H1 (cell line): ENCODE measurements at regions not wholly inside any gene's neighbourhood (a gene's known extent, or its start where the extent isn't known, plus 50 kb on each side); places are given as distances from the start of the nearest gene placed in this dataset.

Source experiments
- CTCF ChIA-PET: fragments of 300-600 bp; sonication (Branson Sonifier 250); formaldehyde crosslinking; loops from one replicate; lab custom pipeline; 2021; ENCODE audit not compliant: partially characterized antibody; lab: Charles Lee
- POLR2A ChIA-PET: fragments of 300-600 bp; sonication (Branson Sonifier 250); formaldehyde crosslinking; loops from one replicate; lab custom pipeline; 2021; ENCODE audit warnings: inconsistent platforms; ENCODE audit not compliant: partially characterized antibody; lab: Charles Lee
- DNase-seq, 2 experiments: peaks; one replicate each; pipeline versions ENCODE4 v3.0.0 to v3.0.0-alpha.2; 2010 to 2022; ENCODE audit warnings: low spot score in 2 of 2, low read depth in 1 of 2, mixed read lengths in 1 of 2
- FAIRE-seq: peaks from 2 replicates; lab custom pipeline; 2011; peaks lifted over from hg19 to GRCh38; lab: Jason Lieb, UNC
- H2AFZ ChIP-seq: 2 replicates; pipeline ENCODE4 v1.8.1; 2012; ENCODE audit warnings: low read length, inconsistent platforms
- H2AK5ac ChIP-seq: 2 replicates; pipeline ENCODE4 v1.6.1; 2013; ENCODE audit warnings: low read depth, low read length
- H2BK120ac ChIP-seq: replicated peaks from 2 replicates; pipeline ENCODE3; 2013; ENCODE audit warnings: low read depth, low read length, inconsistent platforms
- H2BK12ac ChIP-seq: 2 replicates; pipeline ENCODE4 v1.6.1; 2013; ENCODE audit warnings: low read depth, low read length
- H2BK15ac ChIP-seq: 2 replicates; pipeline ENCODE4 v1.6.1; 2013; ENCODE audit warnings: low read length
- H2BK20ac ChIP-seq: 2 replicates; pipeline ENCODE4 v1.6.1; 2013; ENCODE audit warnings: low read length
- H2BK5ac ChIP-seq: 2 replicates; pipeline ENCODE4 v1.6.1; 2013; ENCODE audit warnings: low read depth, low read length
- H3K14ac ChIP-seq: 2 replicates; pipeline ENCODE4 v1.6.1; 2013; ENCODE audit warnings: inconsistent platforms; ENCODE audit not compliant: insufficient read length
- H3K18ac ChIP-seq: 2 replicates; pipeline ENCODE4 v1.6.1; 2013; ENCODE audit warnings: low read length; ENCODE audit errors: extremely low read depth
- H3K23ac ChIP-seq: 2 replicates; pipeline ENCODE4 v1.6.1; 2013; ENCODE audit warnings: inconsistent platforms; ENCODE audit not compliant: insufficient read length
- H3K23me2 ChIP-seq: 2 replicates; pipeline ENCODE4 v1.6.1; 2013; ENCODE audit warnings: low read depth, low read length
- H3K27ac ChIP-seq: 2 replicates; pipeline ENCODE4 v1.6.1; 2011; ENCODE audit warnings: low read depth, low read length, inconsistent platforms
- H3K27me3 ChIP-seq, 4 experiments: replicated peaks in 1 of 4; 1 replicate in 1 of 4; 2 replicates in 3 of 4; pipeline versions ENCODE4 v1.6.1 to v1.8.1; 2011 to 2013; ENCODE audit warnings: low read length in 3 of 4, mild to moderate bottlenecking in 3 of 4, inconsistent platforms in 2 of 4, mixed read lengths in 2 of 4, moderate library complexity in 1 of 4; ENCODE audit not compliant: control insufficient read depth in 3 of 4, insufficient read depth in 3 of 4; ENCODE audit errors: extremely low read depth in 1 of 4
- H3K36me3 ChIP-seq, 4 experiments: 2 replicates each; pipeline versions ENCODE4 v1.6.1 to v1.8.1; 2011 to 2013; ENCODE audit warnings: mild to moderate bottlenecking in 4 of 4, low read length in 3 of 4, moderate library complexity in 2 of 4, control low read depth in 1 of 4, inconsistent platforms in 1 of 4; ENCODE audit not compliant: insufficient read depth in 4 of 4, control insufficient read depth in 2 of 4
- H3K4ac ChIP-seq: replicated peaks from 2 replicates; pipeline ENCODE3; 2013; ENCODE audit warnings: low read length, low read depth, mixed read lengths, inconsistent platforms; ENCODE audit not compliant: insufficient read length
- H3K4me1 ChIP-seq, 4 experiments: replicated peaks in 1 of 4; 1 replicate in 1 of 4; 2 replicates in 3 of 4; pipeline versions ENCODE4 v1.6.1 to v1.8.1; 2011 to 2013; ENCODE audit warnings: low read length in 3 of 4, inconsistent platforms in 2 of 4, mixed read lengths in 1 of 4; ENCODE audit not compliant: insufficient read depth in 4 of 4, control insufficient read depth in 3 of 4
- H3K4me2 ChIP-seq, 2 experiments: 2 replicates each; pipeline versions ENCODE4 v1.6.1 to v1.8.1; 2011 to 2013; ENCODE audit warnings: low read depth in 2 of 2, low read length in 2 of 2, control low read depth in 1 of 2, inconsistent platforms in 1 of 2, mild to moderate bottlenecking in 1 of 2; ENCODE audit not compliant: insufficient read depth in 1 of 2
- H3K4me3 ChIP-seq, 4 experiments: fragments of 200-600, 300-600 bp in 1 of 4; sonication (generic), shearing (Covaris generic), sonication (Bioruptor Twin) in 1 of 4; 2 replicates each; pipeline versions ENCODE4 v1.5.1 to v1.8.1; 2011 to 2016; ENCODE audit warnings: low read length in 4 of 4, low read depth in 3 of 4, control low read depth in 2 of 4, inconsistent platforms in 2 of 4, mild to moderate bottlenecking in 2 of 4, mixed read lengths in 1 of 4, moderate library complexity in 1 of 4; ENCODE audit not compliant: insufficient read depth in 2 of 4; ENCODE audit errors: extremely low read depth in 1 of 4
- H3K56ac ChIP-seq: replicated peaks from 2 replicates; pipeline ENCODE3; 2013; ENCODE audit warnings: low read depth, mild to moderate bottlenecking, mixed read lengths, low read length, inconsistent platforms; ENCODE audit not compliant: insufficient read length
- H3K79me1 ChIP-seq: 2 replicates; pipeline ENCODE4 v1.6.1; 2013; ENCODE audit warnings: low read depth, low read length, control low read depth
- H3K79me2 ChIP-seq, 2 experiments: 2 replicates each; pipeline versions ENCODE4 v1.6.1 to v1.8.1; 2012 to 2013; ENCODE audit warnings: low read length in 2 of 2, mild to moderate bottlenecking in 2 of 2, inconsistent platforms in 1 of 2; ENCODE audit not compliant: insufficient read depth in 2 of 2, control insufficient read depth in 1 of 2
- H3K9ac ChIP-seq, 4 experiments: replicated peaks in 1 of 4; 1 replicate in 1 of 4; 2 replicates in 3 of 4; pipeline versions ENCODE4 v1.6.1 to v1.8.1; 2011 to 2013; ENCODE audit warnings: low read depth in 3 of 4, low read length in 3 of 4, control low read depth in 2 of 4, mild to moderate bottlenecking in 2 of 4, moderate library complexity in 2 of 4, inconsistent platforms in 1 of 4; ENCODE audit errors: extremely low read depth in 1 of 4
- H3K9me3 ChIP-seq, 2 experiments: 2 replicates each; pipeline versions ENCODE4 v1.6.1 to v1.8.1; 2012 to 2013; ENCODE audit warnings: mild to moderate bottlenecking in 2 of 2, moderate library complexity in 2 of 2, control low read depth in 1 of 2, inconsistent platforms in 1 of 2, low read depth in 1 of 2, low read length in 1 of 2, mixed read lengths in 1 of 2; ENCODE audit not compliant: insufficient read depth in 2 of 2
- H4K20me1 ChIP-seq, 2 experiments: replicated peaks in 1 of 2; 2 replicates each; pipeline versions ENCODE3 to v1.8.1; 2011 to 2013; ENCODE audit warnings: inconsistent platforms in 2 of 2, low read length in 2 of 2, mild to moderate bottlenecking in 1 of 2; ENCODE audit not compliant: insufficient read depth in 2 of 2, control insufficient read depth in 1 of 2
- H4K5ac ChIP-seq: 2 replicates; pipeline ENCODE4 v1.6.1; 2013; ENCODE audit warnings: low read length, low read depth, mixed read lengths, inconsistent platforms; ENCODE audit not compliant: insufficient read length
- H4K8ac ChIP-seq: 2 replicates; pipeline ENCODE4 v1.8.0; 2013; ENCODE audit warnings: mild to moderate bottlenecking, moderate library complexity, low read length, inconsistent platforms; ENCODE audit not compliant: insufficient read depth; ENCODE audit errors: extremely low read depth
- H4K91ac ChIP-seq: replicated peaks from 2 replicates; pipeline ENCODE3; 2013; ENCODE audit warnings: low read length, mixed read lengths, inconsistent platforms; ENCODE audit not compliant: insufficient read length
- ASH2L ChIP-seq: fragments of 200-600, 300-600 bp; sonication (generic); IDR thresholded peaks from one replicate; pipeline ENCODE4 v1.7.1; 2017; ENCODE audit warnings: low read length
- BCL11A ChIP-seq, 2 experiments: IDR thresholded peaks; one replicate each; pipeline ENCODE4 v1.6.1; 2011; ENCODE audit warnings: low read depth in 2 of 2, low read length in 2 of 2, mild to moderate bottlenecking in 2 of 2
- E2F6 ChIP-seq: IDR thresholded peaks from 2 replicates; pipeline ENCODE4 v1.6.1; 2012; ENCODE audit warnings: inconsistent platforms
- EZH2 ChIP-seq: fragments of 200-600 bp; sonication (generic); IDR thresholded peaks from 2 replicates; pipeline ENCODE4 v1.7.1; 2012; ENCODE audit warnings: low read depth, mild to moderate bottlenecking, moderate library complexity, low read length, inconsistent platforms; ENCODE audit not compliant: severe bottlenecking
- GABPA ChIP-seq: IDR thresholded peaks from 2 replicates; pipeline ENCODE4 v1.6.1; 2011; ENCODE audit warnings: mild to moderate bottlenecking, low read length, moderate library complexity, borderline replicate concordance; ENCODE audit not compliant: insufficient read depth
- KDM4A ChIP-seq: IDR thresholded peaks from one replicate; pipeline ENCODE4 v1.7.1; 2012; ENCODE audit warnings: low read depth, mild to moderate bottlenecking, moderate library complexity, low read length, inconsistent platforms; ENCODE audit not compliant: severe bottlenecking
- RFX5 ChIP-seq: IDR thresholded peaks from 2 replicates; pipeline ENCODE4 v1.6.1; 2011; ENCODE audit warnings: low read depth, low read length, improper control_type of control experiment, borderline replicate concordance
- SP4 ChIP-seq: IDR thresholded peaks from 2 replicates; pipeline ENCODE4 v1.6.1; 2012; ENCODE audit warnings: low read length, inconsistent platforms
- USF2 ChIP-seq: IDR thresholded peaks from 2 replicates; pipeline ENCODE4 v1.6.1; 2011; ENCODE audit warnings: low read length, improper control_type of control experiment
- ZNF274 ChIP-seq: IDR thresholded peaks from 2 replicates; pipeline ENCODE4 v1.7.0; 2012; ENCODE audit warnings: low read length, borderline replicate concordance; ENCODE audit errors: extremely low read depth
- WGBS, 2 experiments: shearing (Covaris generic) in 1 of 2; methylation state at CpG; one replicate each; pipeline versions ENCODE4 v1.1.6 to v1.1.7; 2013 to 2015; ENCODE audit warnings: low lambda C conversion rate in 2 of 2, mixed read lengths in 2 of 2, inconsistent platforms in 1 of 2, low coverage in 1 of 2, missing lambda C conversion rate in 1 of 2; ENCODE audit not compliant: insufficient replicate concordance in 2 of 2, insufficient coverage in 1 of 2, insufficient read length in 1 of 2; ENCODE audit errors: extremely low coverage in 1 of 2, missing lambda C conversion rate in 1 of 2; 5-methylcytosine and 5-hydroxymethylcytosine counted together

- FAIRE-seq (no peak), DNase-seq (no peak)
- Histone ChIP-seq H2BK120ac (no peak overlapping the region), H3K9ac (no peak overlapping the region), H3K27me3 (no peaks in the 10 kb centered on the region), H4K91ac (no peak overlapping the region), H2BK12ac (no peak overlapping the region), H4K20me1 (no peaks in the 10 kb centered on the region), H3K4me1 (no peaks in the 10 kb centered on the region), H3K27ac (no peak overlapping the region), H3K9me3 (no peaks in the 10 kb centered on the region), H2AK5ac (no peak overlapping the region), H2AFZ (no peak overlapping the region), H3K23ac (no peak overlapping the region), H3K56ac (no peak overlapping the region), H3K23me2 (no peaks in the 10 kb centered on the region), H3K4ac (no peak overlapping the region), H3K14ac (no peak overlapping the region), H3K79me1 (no peaks in the 10 kb centered on the region), H2BK20ac (no peak overlapping the region), H3K18ac (no peak overlapping the region), H3K4me3 (no peak overlapping the region), H3K4me2 (no peak overlapping the region), H3K79me2 (no peaks in the 10 kb centered on the region), H2BK15ac (no peak overlapping the region), H3K36me3 (no peaks in the 10 kb centered on the region), H4K8ac (no peak overlapping the region), H4K5ac (no peak overlapping the region), H2BK5ac (no peak overlapping the region)
- TF ChIP-seq ASH2L (no peak), RFX5 (no peak), SP4 (no peak), E2F6 (no peak), EZH2 (no peak), ZNF274 (no peak), USF2 (no peak), KDM4A (no peak), GABPA (no peak), BCL11A (IDR thresholded peaks at IDR 0.05; ENCODE audit: low read depth in 2 of 2, low read length in 2 of 2) (no peak)
- WGBS, 2 experiments: 82% methylated on average over 9 of the region's 9 CpGs; no CpG with 5 or more reads in 1 of the 2 experiments
- ChIA-PET CTCF (no interaction called here), POLR2A (no interaction called here)
Observed at GRCh38 chr2:239546541-239546940, 145.7 kb upstream of the HDAC4 start.
